H9 (cell line): ENCODE measurements at regions not wholly inside any gene's neighbourhood (a gene's known extent, or its start where the extent isn't known, plus 50 kb on each side); places are given as distances from the start of the nearest gene placed in this dataset.

Experiments
- DNase-seq: peaks from one replicate; pipeline ENCODE4 v3.0.0-alpha.2; 2017
- H2AFZ ChIP-seq: one replicate; pipeline ENCODE4 v1.6.1; 2013; ENCODE audit warnings: mild to moderate bottlenecking, low read length, control low read depth, moderate library complexity
- H2AK5ac ChIP-seq: 2 replicates; pipeline ENCODE4 v1.6.1; 2013; ENCODE audit warnings: low read length, control low read depth, mixed read lengths; ENCODE audit not compliant: insufficient read length
- H2BK120ac ChIP-seq: one replicate; pipeline ENCODE4 v1.6.1; 2013; ENCODE audit warnings: low read depth, mild to moderate bottlenecking, low read length, control low read depth, inconsistent platforms; ENCODE audit not compliant: poor library complexity, severe bottlenecking
- H2BK12ac ChIP-seq: 2 replicates; pipeline ENCODE4 v1.6.1; 2013; ENCODE audit warnings: low read length, control low read depth, mixed read lengths, low read depth; ENCODE audit not compliant: insufficient read length
- H2BK15ac ChIP-seq: 2 replicates; pipeline ENCODE4 v1.6.1; 2013; ENCODE audit warnings: low read depth, low read length, control low read depth
- H2BK20ac ChIP-seq: one replicate; pipeline ENCODE4 v1.6.1; 2013; ENCODE audit warnings: low read depth, mild to moderate bottlenecking, low read length, control low read depth, inconsistent platforms; ENCODE audit not compliant: poor library complexity, severe bottlenecking
- H2BK5ac ChIP-seq: 2 replicates; pipeline ENCODE4 v1.6.1; 2013; ENCODE audit warnings: low read length, control low read depth, mixed read lengths; ENCODE audit not compliant: insufficient read length
- H3K14ac ChIP-seq: 2 replicates; pipeline ENCODE4 v1.6.1; 2013; ENCODE audit warnings: low read length, control low read depth; ENCODE audit not compliant: insufficient read depth
- H3K18ac ChIP-seq: 2 replicates; pipeline ENCODE4 v1.6.1; 2013; ENCODE audit warnings: low read depth, mild to moderate bottlenecking, mixed read lengths, low read length, control low read depth; ENCODE audit not compliant: insufficient read length
- H3K23ac ChIP-seq: 2 replicates; pipeline ENCODE4 v1.6.1; 2013; ENCODE audit warnings: low read length, control low read depth, mixed read lengths, low read depth; ENCODE audit not compliant: insufficient read length
- H3K23me2 ChIP-seq: 2 replicates; pipeline ENCODE4 v1.6.1; 2013; ENCODE audit warnings: low read depth, mild to moderate bottlenecking, mixed read lengths, low read length, control low read depth; ENCODE audit not compliant: insufficient read length, poor library complexity, severe bottlenecking
- H3K27ac ChIP-seq: 2 replicates; pipeline ENCODE4 v1.5.1; 2013; ENCODE audit warnings: low read length, control low read depth, mixed read lengths, low read depth; ENCODE audit not compliant: insufficient read length
- H3K27me3 ChIP-seq: 2 replicates; pipeline ENCODE4 v1.6.1; 2013; ENCODE audit warnings: low read length, control low read depth, inconsistent platforms; ENCODE audit not compliant: insufficient read depth
- H3K4ac ChIP-seq: 2 replicates; pipeline ENCODE4 v1.6.1; 2013; ENCODE audit warnings: low read depth, mild to moderate bottlenecking, control low read depth, inconsistent platforms, low read length, moderate library complexity
- H3K4me1 ChIP-seq: 2 replicates; pipeline ENCODE4 v1.6.1; 2013; ENCODE audit warnings: low read length, control low read depth, inconsistent platforms; ENCODE audit not compliant: insufficient read depth
- H3K4me2 ChIP-seq: 2 replicates; pipeline ENCODE4 v1.6.1; 2013; ENCODE audit warnings: low read length, control low read depth, mixed read lengths; ENCODE audit not compliant: insufficient read length, insufficient read depth
- H3K56ac ChIP-seq: 2 replicates; pipeline ENCODE4 v1.6.1; 2013; ENCODE audit warnings: low read depth, mild to moderate bottlenecking, mixed read lengths, low read length, control low read depth; ENCODE audit not compliant: insufficient read length
- H3K79me1 ChIP-seq: 2 replicates; pipeline ENCODE4 v1.6.1; 2013; ENCODE audit warnings: low read depth, mild to moderate bottlenecking, moderate library complexity, low read length, control low read depth, inconsistent platforms; ENCODE audit not compliant: insufficient read depth, poor library complexity, severe bottlenecking
- H3K79me2 ChIP-seq: 2 replicates; pipeline ENCODE4 v1.6.1; 2013; ENCODE audit warnings: low read length, control low read depth, inconsistent platforms; ENCODE audit not compliant: insufficient read depth
- H3K9ac ChIP-seq: 2 replicates; pipeline ENCODE4 v1.6.1; 2013; ENCODE audit warnings: low read length, control low read depth, mixed read lengths; ENCODE audit not compliant: insufficient read length; ENCODE audit errors: extremely low read depth
- H3K9me3 ChIP-seq: one replicate; pipeline ENCODE4 v1.6.1; 2013; ENCODE audit warnings: low read depth, low read length, inconsistent platforms; ENCODE audit not compliant: control insufficient read depth
- H3T11ph ChIP-seq: one replicate; pipeline ENCODE4 v1.6.1; 2013; ENCODE audit warnings: mild to moderate bottlenecking, low read length, control low read depth, inconsistent platforms
- H4K20me1 ChIP-seq: one replicate; pipeline ENCODE4 v1.6.1; 2013; ENCODE audit not compliant: control insufficient read depth, insufficient read length, insufficient read depth
- H4K5ac ChIP-seq: 2 replicates; pipeline ENCODE4 v1.6.1; 2013; ENCODE audit warnings: low read depth, mild to moderate bottlenecking, mixed read lengths, low read length, control low read depth; ENCODE audit not compliant: insufficient read length
- H4K8ac ChIP-seq: replicated peaks from 2 replicates; pipeline ENCODE4 v1.6.1; 2013; ENCODE audit warnings: low read length, control low read depth, mixed read lengths, low read depth; ENCODE audit not compliant: insufficient read length
- H4K91ac ChIP-seq: 2 replicates; pipeline ENCODE4 v1.6.1; 2013; ENCODE audit warnings: low read depth, mild to moderate bottlenecking, moderate library complexity, mixed read lengths, low read length, control low read depth; ENCODE audit not compliant: insufficient read length
- H3K27ac Mint-ChIP-seq, 3 experiments: 2 replicates in 2 of 3; 3 replicates in 1 of 3; pipeline ENCODE4 v1.8.0; 2020 to 2021; ENCODE audit warnings: mixed read lengths in 3 of 3, mild to moderate bottlenecking in 1 of 3, moderate library complexity in 1 of 3
- H3K27me3 Mint-ChIP-seq: 2 replicates; pipeline ENCODE4 v1.8.0; 2021; ENCODE audit warnings: low read depth, mild to moderate bottlenecking, moderate library complexity, mixed read lengths
- H3K36me3 Mint-ChIP-seq, 3 experiments: 2 replicates in 2 of 3; 3 replicates in 1 of 3; pipeline ENCODE4 v1.8.0; 2020 to 2021; ENCODE audit warnings: low read depth in 3 of 3, mixed read lengths in 3 of 3; ENCODE audit not compliant: insufficient read depth in 1 of 3
- H3K4me1 Mint-ChIP-seq, 2 experiments: 2 replicates each; pipeline ENCODE4 v1.8.0; 2020; ENCODE audit warnings: mixed read lengths in 2 of 2
- H3K4me3 Mint-ChIP-seq, 2 experiments: 2 replicates in 1 of 2; 3 replicates in 1 of 2; pipeline ENCODE4 v1.8.0; 2020 to 2021; ENCODE audit warnings: mild to moderate bottlenecking in 2 of 2, mixed read lengths in 2 of 2, moderate library complexity in 1 of 2
- H3K9me3 Mint-ChIP-seq, 2 experiments: 2 replicates in 1 of 2; 3 replicates in 1 of 2; pipeline ENCODE4 v1.8.0; 2020; ENCODE audit warnings: mild to moderate bottlenecking in 2 of 2, mixed read lengths in 2 of 2, moderate library complexity in 1 of 2
- CTCF ChIP-seq: fragments of 200-600 bp; sonication (generic); conservative IDR thresholded peaks from 3 replicates; pipeline ENCODE4 v1.8.0; 2021; ENCODE audit warnings: antibody characterized with exemption, mild to moderate bottlenecking
- WGBS: extraction: QIAGEN DNeasy Blood & Tissue Kit; methylation state at CpG from one replicate; pipeline ENCODE4 v1.1.7; 2013; ENCODE audit warnings: missing lambda C conversion rate, low lambda C conversion rate, mixed read lengths; ENCODE audit not compliant: insufficient read length; ENCODE audit errors: extremely low coverage; 5-methylcytosine and 5-hydroxymethylcytosine counted together

- Histone ChIP-seq H2BK15ac (no peak overlapping the region), H3K9me3 (no peaks in the 10 kb centered on the region), H3K4me1 (no peaks in the 10 kb centered on the region), H2BK120ac (no peak overlapping the region), H3K23ac (no peak overlapping the region), H3K79me1 (no peaks in the 10 kb centered on the region), H3T11ph (no peak overlapping the region), H3K27ac (no peak overlapping the region), H3K27me3 (no peaks in the 10 kb centered on the region), H3K14ac (no peak overlapping the region), H4K20me1 (no peaks in the 10 kb centered on the region), H2BK12ac (no peak overlapping the region), H4K5ac (no peak overlapping the region), H3K9ac (no peak overlapping the region), H3K18ac (no peak overlapping the region), H3K79me2 (no peaks in the 10 kb centered on the region), H3K56ac (no peak overlapping the region), H2BK5ac (no peak overlapping the region), H2AK5ac (no peak overlapping the region), H3K23me2 (no peaks in the 10 kb centered on the region), H4K8ac (no peak overlapping the region), H2BK20ac (no peak overlapping the region), H4K91ac (no peak overlapping the region), H2AFZ (no peak overlapping the region), H3K4me2 (no peak overlapping the region), H3K4ac (no peak overlapping the region)
- H3K36me3 Mint-ChIP-seq = no peaks in the 10 kb centered on the region
- H3K27ac Mint-ChIP-seq = no peak overlapping the region
- no peak overlapping the region for H3K4me3 Mint-ChIP-seq
- no CpG with 5 or more reads among the region's 5 CpGs for WGBS
- peaks cover 6 to 8% of the 10 kb centered on the region in 2 experiments; a peak in 2 of 4 replicates for H3K4me1 Mint-ChIP-seq
- no peaks in the 10 kb centered on the region for H3K27me3 Mint-ChIP-seq
- H3K9me3 Mint-ChIP-seq = no peaks in the 10 kb centered on the region
- TF ChIP-seq CTCF = no peak
- DNase-seq = no peak
Observed at GRCh38 chr9:79481846-79482477, 89.8 kb upstream of the TLE4 start.
